GM12878 (cell line): ENCODE measurements at regions not wholly inside any gene's neighbourhood (a gene's known extent, or its start where the extent isn't known, plus 50 kb on each side); places are given as distances from the start of the nearest gene placed in this dataset.

Experiments used
- ATAC-seq: fragments of 200-7000 bp; cut with Tn5 transposase; 3 replicates; pipeline ENCODE4 v1.9.1; 2020; ENCODE audit warnings: mild to moderate bottlenecking, moderate library complexity
- BruUV-seq: library from RNA; stranded (reverse); fragments of 400-500 nt; replicated peaks from 2 replicates; lab custom pipeline; 2021; lab: Mats Ljungman, UMichigan
- CTCF ChIA-PET: fragments of 300-600 bp; sonication (Branson Sonifier 250); formaldehyde crosslinking; extraction: SDS; loops from one replicate; lab custom pipeline; 2021; ENCODE audit warnings: inconsistent platforms; lab: Yijun Ruan, JAX
- POLR2A ChIA-PET: fragments of 350-600 bp; formaldehyde crosslinking; extraction: SDS; loops from one replicate; lab custom pipeline; 2021; ENCODE audit warnings: inconsistent platforms; lab: Charles Lee
- RAD21 ChIA-PET: fragments of 300-600 bp; sonication (Branson Sonifier 250); formaldehyde crosslinking; loops from one replicate; lab custom pipeline; 2023; ENCODE audit warnings: antibody characterized with exemption; ENCODE audit not compliant: unreplicated experiment; lab: Charles Lee
- SMC1A ChIA-PET: fragments of 300-600 bp; sonication (Branson Sonifier 250); formaldehyde crosslinking; loops from one replicate; lab custom pipeline; 2023; ENCODE audit not compliant: unreplicated experiment, uncharacterized antibody; lab: Charles Lee
- DNase-seq: peaks from one replicate; pipeline ENCODE4 v3.0.0-alpha.2; 2011; ENCODE audit warnings: low read depth, low spot score
- FAIRE-seq: peaks from 3 replicates; lab custom pipeline; 2011; peaks lifted over from hg19 to GRCh38; lab: Jason Lieb, UNC
- H2AFZ ChIP-seq: 2 replicates; pipeline ENCODE4 v1.6.0; 2011; ENCODE audit warnings: low read depth, low read length, control low read depth; ENCODE audit not compliant: control insufficient read depth
- H3K27ac ChIP-seq: 2 replicates; pipeline ENCODE4 v1.5.1; 2011; ENCODE audit warnings: control low read depth; ENCODE audit not compliant: control insufficient read depth, insufficient read depth
- H3K27me3 ChIP-seq, 2 experiments: replicated peaks in 1 of 2; 2 replicates each; pipeline versions ENCODE4 v1.6.0 to v1.6.1; 2011; ENCODE audit warnings: low read length in 1 of 2; ENCODE audit not compliant: control insufficient read depth in 2 of 2, insufficient read depth in 2 of 2
- H3K36me3 ChIP-seq, 2 experiments: 2 replicates each; pipeline ENCODE4 v1.5.1; 2011; ENCODE audit warnings: low read length in 1 of 2; ENCODE audit not compliant: control insufficient read depth in 2 of 2, insufficient read depth in 2 of 2
- H3K4me1 ChIP-seq: 2 replicates; pipeline ENCODE4 v1.6.1; 2011; ENCODE audit warnings: mild to moderate bottlenecking, low read length, moderate library complexity, mixed read lengths; ENCODE audit not compliant: control insufficient read depth, insufficient read depth
- H3K4me2 ChIP-seq: 2 replicates; pipeline ENCODE4 v1.6.0; 2011; ENCODE audit warnings: control low read depth; ENCODE audit not compliant: control insufficient read depth, insufficient read depth
- H3K4me3 ChIP-seq: fragments of 200-600 bp; sonication (generic); 2 replicates; pipeline ENCODE4 v1.5.1; 2016
- H3K79me2 ChIP-seq: 2 replicates; pipeline ENCODE4 v1.6.0; 2011; ENCODE audit warnings: low read length; ENCODE audit not compliant: control insufficient read depth, insufficient read depth
- H3K9ac ChIP-seq: 2 replicates; pipeline ENCODE4 v1.8.0; 2011; ENCODE audit warnings: low read length, control low read depth, mixed read lengths; ENCODE audit not compliant: control insufficient read depth, insufficient read depth
- H3K9me3 ChIP-seq: replicated peaks from 3 replicates; pipeline ENCODE4 v1.5.1; 2011; ENCODE audit warnings: mild to moderate bottlenecking, low read length; ENCODE audit not compliant: control insufficient read depth, insufficient read depth
- H4K20me1 ChIP-seq: 2 replicates; pipeline ENCODE4 v1.6.0; 2011; ENCODE audit not compliant: control insufficient read depth, insufficient read depth
- MEF2B ChIP-seq: fragments of 450-650 bp; IDR thresholded peaks from 2 replicates; pipeline ENCODE4 v1.6.1; 2018; ENCODE audit warnings: mild to moderate bottlenecking, moderate library complexity; ENCODE audit not compliant: partially characterized antibody, poor library complexity, severe bottlenecking
- NFIC ChIP-seq: IDR thresholded peaks from 2 replicates; pipeline ENCODE4 v1.6.1; 2012; ENCODE audit warnings: low read depth, mild to moderate bottlenecking, inconsistent platforms, low read length, moderate library complexity
- POU2F2 ChIP-seq: IDR thresholded peaks from 3 replicates; pipeline ENCODE4 v1.6.1; 2011; ENCODE audit warnings: low read depth, mild to moderate bottlenecking, low read length, borderline replicate concordance
- RCOR1 ChIP-seq: conservative IDR thresholded peaks from 2 replicates; pipeline ENCODE4 v1.6.1; 2012; ENCODE audit warnings: low read depth, low read length, improper control_type of control experiment
- RUNX3 ChIP-seq: IDR thresholded peaks from 2 replicates; pipeline ENCODE4 v1.6.1; 2012; ENCODE audit warnings: low read length, inconsistent platforms
- SMAD1 ChIP-seq: fragments of 450-650 bp; IDR thresholded peaks from 2 replicates; pipeline ENCODE4 v1.6.1; 2018; ENCODE audit warnings: mild to moderate bottlenecking, low read depth; ENCODE audit not compliant: partially characterized antibody
- ZNF24 ChIP-seq: fragments of 450-650 bp; IDR thresholded peaks from 2 replicates; pipeline ENCODE4 v1.6.1; 2017; ENCODE audit warnings: antibody characterized with exemption, mild to moderate bottlenecking
- WGBS: methylation state at CpG from one replicate; pipeline ENCODE4 v1.1.6; 2016; ENCODE audit warnings: low lambda C conversion rate; ENCODE audit not compliant: insufficient replicate concordance, insufficient coverage; ENCODE audit errors: missing lambda C conversion rate; 5-methylcytosine and 5-hydroxymethylcytosine counted together
- in situ Hi-C: fragments of 300-500 bp; cut with MboI; formaldehyde crosslinking; loops from 9 replicates; pipeline ENCODE4 v1.14.3; 2018; ENCODE audit warnings: mixed read lengths
- intact Hi-C: fragments of 100-400 bp; cut with micrococcal nuclease; formaldehyde crosslinking; loops from one replicate; pipeline ENCODE4 v1.14.2; 2022; ENCODE audit not compliant: unreplicated experiment
- TF ChIP-seq, protein P1 (sequence below): fragments of 450-650 bp; IDR thresholded peaks from 2 replicates; pipeline ENCODE4 v1.6.1; 2017; ENCODE audit warnings: mild to moderate bottlenecking, moderate library complexity
- TF ChIP-seq, protein P2 (sequence below): IDR thresholded peaks from 2 replicates; pipeline ENCODE4 v1.6.1; 2012; ENCODE audit warnings: improper control_type of control experiment, low read depth, low read length; ENCODE audit not compliant: insufficient replicate concordance

DNA sequence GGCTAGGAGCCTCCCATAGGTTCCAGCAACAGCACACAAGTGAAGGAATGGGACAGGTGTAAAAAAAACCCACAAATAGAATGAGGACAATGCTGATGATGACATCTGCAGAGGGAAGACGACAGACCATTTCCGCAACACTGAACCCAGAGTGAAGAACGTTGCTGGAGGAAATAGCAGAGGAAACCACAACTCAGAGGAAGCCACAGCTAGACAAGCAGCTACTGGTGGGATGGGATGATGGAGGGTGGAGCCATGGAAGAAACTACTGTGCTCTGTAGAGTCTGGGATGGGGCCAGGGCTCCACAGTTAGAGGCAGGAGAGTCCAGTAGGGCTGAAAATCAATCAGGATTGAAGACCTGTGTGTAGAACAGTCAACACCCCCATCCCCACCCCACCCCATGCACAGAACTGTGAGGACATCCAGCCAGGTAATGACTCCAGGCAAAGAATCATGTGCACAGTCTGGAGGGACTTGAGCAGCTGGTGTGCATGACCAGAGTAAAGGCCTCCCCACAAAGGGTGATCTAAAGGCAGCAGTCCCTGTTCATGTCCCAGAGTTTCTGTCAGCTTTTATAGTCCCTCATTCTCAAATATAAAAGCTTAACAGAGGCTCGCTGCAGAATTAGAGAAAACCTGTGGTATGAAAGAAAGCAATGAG lies 65.2 kb upstream of the SPIN1 start:
- ChIA-PET SMC1A (no interaction called here), POLR2A (no interaction called here), CTCF (no interaction called here), RAD21 (no interaction called here)
- no peaks in the 10 kb centered on the region for H4K20me1 ChIP-seq
- no peak overlapping the region for H3K9ac ChIP-seq
- H3K79me2 ChIP-seq = no peaks in the 10 kb centered on the region
- H3K27me3 ChIP-seq = no peaks in the 10 kb centered on the region
- H3K4me3 ChIP-seq = no peak overlapping the region
- intact Hi-C loops = no loop called here
- TF ChIP-seq ZNF24 (no peak), MEF2B (no peak), POU2F2 (no peak), RCOR1 (no peak), NFIC (no peak), RUNX3 (0 out of 2 replicates have a peak, but pooled peaks have one; percentile 15), SMAD1 (no peak)
- TF ChIP-seq, protein P1, sequence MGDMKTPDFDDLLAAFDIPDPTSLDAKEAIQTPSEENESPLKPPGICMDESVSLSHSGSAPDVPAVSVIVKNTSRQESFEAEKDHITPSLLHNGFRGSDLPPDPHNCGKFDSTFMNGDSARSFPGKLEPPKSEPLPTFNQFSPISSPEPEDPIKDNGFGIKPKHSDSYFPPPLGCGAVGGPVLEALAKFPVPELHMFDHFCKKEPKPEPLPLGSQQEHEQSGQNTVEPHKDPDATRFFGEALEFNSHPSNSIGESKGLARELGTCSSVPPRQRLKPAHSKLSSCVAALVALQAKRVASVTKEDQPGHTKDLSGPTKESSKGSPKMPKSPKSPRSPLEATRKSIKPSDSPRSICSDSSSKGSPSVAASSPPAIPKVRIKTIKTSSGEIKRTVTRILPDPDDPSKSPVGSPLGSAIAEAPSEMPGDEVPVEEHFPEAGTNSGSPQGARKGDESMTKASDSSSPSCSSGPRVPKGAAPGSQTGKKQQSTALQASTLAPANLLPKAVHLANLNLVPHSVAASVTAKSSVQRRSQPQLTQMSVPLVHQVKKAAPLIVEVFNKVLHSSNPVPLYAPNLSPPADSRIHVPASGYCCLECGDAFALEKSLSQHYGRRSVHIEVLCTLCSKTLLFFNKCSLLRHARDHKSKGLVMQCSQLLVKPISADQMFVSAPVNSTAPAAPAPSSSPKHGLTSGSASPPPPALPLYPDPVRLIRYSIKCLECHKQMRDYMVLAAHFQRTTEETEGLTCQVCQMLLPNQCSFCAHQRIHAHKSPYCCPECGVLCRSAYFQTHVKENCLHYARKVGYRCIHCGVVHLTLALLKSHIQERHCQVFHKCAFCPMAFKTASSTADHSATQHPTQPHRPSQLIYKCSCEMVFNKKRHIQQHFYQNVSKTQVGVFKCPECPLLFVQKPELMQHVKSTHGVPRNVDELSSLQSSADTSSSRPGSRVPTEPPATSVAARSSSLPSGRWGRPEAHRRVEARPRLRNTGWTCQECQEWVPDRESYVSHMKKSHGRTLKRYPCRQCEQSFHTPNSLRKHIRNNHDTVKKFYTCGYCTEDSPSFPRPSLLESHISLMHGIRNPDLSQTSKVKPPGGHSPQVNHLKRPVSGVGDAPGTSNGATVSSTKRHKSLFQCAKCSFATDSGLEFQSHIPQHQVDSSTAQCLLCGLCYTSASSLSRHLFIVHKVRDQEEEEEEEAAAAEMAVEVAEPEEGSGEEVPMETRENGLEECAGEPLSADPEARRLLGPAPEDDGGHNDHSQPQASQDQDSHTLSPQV = no peak
- TF ChIP-seq, protein P2, sequence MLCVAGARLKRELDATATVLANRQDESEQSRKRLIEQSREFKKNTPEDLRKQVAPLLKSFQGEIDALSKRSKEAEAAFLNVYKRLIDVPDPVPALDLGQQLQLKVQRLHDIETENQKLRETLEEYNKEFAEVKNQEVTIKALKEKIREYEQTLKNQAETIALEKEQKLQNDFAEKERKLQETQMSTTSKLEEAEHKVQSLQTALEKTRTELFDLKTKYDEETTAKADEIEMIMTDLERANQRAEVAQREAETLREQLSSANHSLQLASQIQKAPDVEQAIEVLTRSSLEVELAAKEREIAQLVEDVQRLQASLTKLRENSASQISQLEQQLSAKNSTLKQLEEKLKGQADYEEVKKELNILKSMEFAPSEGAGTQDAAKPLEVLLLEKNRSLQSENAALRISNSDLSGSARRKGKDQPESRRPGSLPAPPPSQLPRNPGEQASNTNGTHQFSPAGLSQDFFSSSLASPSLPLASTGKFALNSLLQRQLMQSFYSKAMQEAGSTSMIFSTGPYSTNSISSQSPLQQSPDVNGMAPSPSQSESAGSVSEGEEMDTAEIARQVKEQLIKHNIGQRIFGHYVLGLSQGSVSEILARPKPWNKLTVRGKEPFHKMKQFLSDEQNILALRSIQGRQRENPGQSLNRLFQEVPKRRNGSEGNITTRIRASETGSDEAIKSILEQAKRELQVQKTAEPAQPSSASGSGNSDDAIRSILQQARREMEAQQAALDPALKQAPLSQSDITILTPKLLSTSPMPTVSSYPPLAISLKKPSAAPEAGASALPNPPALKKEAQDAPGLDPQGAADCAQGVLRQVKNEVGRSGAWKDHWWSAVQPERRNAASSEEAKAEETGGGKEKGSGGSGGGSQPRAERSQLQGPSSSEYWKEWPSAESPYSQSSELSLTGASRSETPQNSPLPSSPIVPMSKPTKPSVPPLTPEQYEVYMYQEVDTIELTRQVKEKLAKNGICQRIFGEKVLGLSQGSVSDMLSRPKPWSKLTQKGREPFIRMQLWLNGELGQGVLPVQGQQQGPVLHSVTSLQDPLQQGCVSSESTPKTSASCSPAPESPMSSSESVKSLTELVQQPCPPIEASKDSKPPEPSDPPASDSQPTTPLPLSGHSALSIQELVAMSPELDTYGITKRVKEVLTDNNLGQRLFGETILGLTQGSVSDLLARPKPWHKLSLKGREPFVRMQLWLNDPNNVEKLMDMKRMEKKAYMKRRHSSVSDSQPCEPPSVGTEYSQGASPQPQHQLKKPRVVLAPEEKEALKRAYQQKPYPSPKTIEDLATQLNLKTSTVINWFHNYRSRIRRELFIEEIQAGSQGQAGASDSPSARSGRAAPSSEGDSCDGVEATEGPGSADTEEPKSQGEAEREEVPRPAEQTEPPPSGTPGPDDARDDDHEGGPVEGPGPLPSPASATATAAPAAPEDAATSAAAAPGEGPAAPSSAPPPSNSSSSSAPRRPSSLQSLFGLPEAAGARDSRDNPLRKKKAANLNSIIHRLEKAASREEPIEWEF = no peak
- H3K36me3 ChIP-seq = no peaks in the 10 kb centered on the region
- WGBS = 2% methylated on average over 4 of the region's 4 CpGs
- no peak for ATAC-seq
- no peak for FAIRE-seq
- no peaks in the 10 kb centered on the region for H3K4me1 ChIP-seq
- H3K4me2 ChIP-seq = no peak overlapping the region
- in situ Hi-C loops = no loop called here
- DNase-seq = no peak
- H2AFZ ChIP-seq = no peak overlapping the region
- no TSS peak for BruUV-seq
- no peaks in the 10 kb centered on the region; the same call in 2 of the 3 replicates for H3K9me3 ChIP-seq
- H3K27ac ChIP-seq = no peak overlapping the region
